ENCODE measurements at regions not wholly inside any gene's neighbourhood (a gene's known extent, or its start where the extent isn't known, plus 50 kb on each side); places are given as distances from the start of the nearest gene placed in this dataset.

GRCh38 chr9:4923580-4924544 lies 61.2 kb upstream of the JAK2 start:
- peak in 2 of 7 experiments; percentile 8 to 20 for TF ChIP-seq CTCF (IDR thresholded peaks at IDR 0.05)
- no peak for TF ChIP-seq EP300 (IDR thresholded peaks at IDR 0.05)
- peak in 1 of 2 donors; percentile 20 for DNase-seq
- Histone ChIP-seq H3K4me1 (peaks cover 0 to 6% (median 0%) of the 10 kb centered on the region in 4 donors), H3K27ac (no peak overlapping the region), H3K9me3 (peaks cover 0 to 11% (median 2%) of the 10 kb centered on the region in 4 donors), H3K4me3 (no peak overlapping the region), H3K36me3 (no peaks in the 10 kb centered on the region), H3K27me3 (no peaks in the 10 kb centered on the region)
- intact Hi-C loops (cut with DNase I; ENCODE audit: low total_unique reads), result loop anchor here (10.0 kb wide), 1 partner anchor 159 kb away; no protein-coding TSS in a partner anchor
- 47 to 60% (median 52%) methylated on average over 5 of the region's 5 CpGs for WGBS, 5 donors

GRCh38 chr9:4926239-4926638 lies 58.8 kb upstream of the JAK2 start:
- Histone ChIP-seq H3K4me3 (no peak overlapping the region), H3K27ac (no peak overlapping the region), H3K9me3 (no peaks in the 10 kb centered on the region), H3K4me1 (peaks cover 0 to 6% (median 0%) of the 10 kb centered on the region in 4 donors), H3K36me3 (no peaks in the 10 kb centered on the region), H3K27me3 (no peaks in the 10 kb centered on the region)
- TF ChIP-seq POLR2A (IDR thresholded peaks at IDR 0.05), result no peak
- TF ChIP-seq CTCF (IDR thresholded peaks at IDR 0.05), result no peak
- no peak for TF ChIP-seq POLR2AphosphoS5 (IDR thresholded peaks at IDR 0.05)
- TF ChIP-seq EP300 (IDR thresholded peaks at IDR 0.05), result no peak
- no peak for DNase-seq
- WGBS, 5 donors, result 86 to 91% (median 87%) methylated on average over 2 of the region's 2 CpGs
- intact Hi-C loops (cut with DNase I; ENCODE audit: low total_unique reads), result loop anchor here (10.0 kb wide), 1 partner anchor 161 kb away; no protein-coding TSS in a partner anchor

GRCh38 chr9:4927043-4927471 lies 58.0 kb upstream of the JAK2 start:
- 18 to 35% (median 26%) methylated on average over 4 of the region's 4 CpGs for WGBS, 5 donors
- no peak for DNase-seq
- H3K27me3 ChIP-seq, result no peaks in the 10 kb centered on the region

More at GRCh38 chr9:4927043-4927471, 58.0 kb upstream of the JAK2 start:
- intact Hi-C loops (cut with DNase I; ENCODE audit: low total_unique reads), result loop anchor here (10.0 kb wide), 1 partner anchor 162 kb away; no protein-coding TSS in a partner anchor
- peaks cover 0 to 6% (median 0%) of the 10 kb centered on the region in 4 donors for H3K4me1 ChIP-seq
- no peaks in the 10 kb centered on the region for H3K36me3 ChIP-seq
- H3K27ac ChIP-seq, result no peak overlapping the region
- TF ChIP-seq EP300 (IDR thresholded peaks at IDR 0.05) (no peak), POLR2AphosphoS5 (IDR thresholded peaks at IDR 0.05) (no peak), POLR2A (IDR thresholded peaks at IDR 0.05) (no peak), CTCF (IDR thresholded peaks at IDR 0.05) (no peak)
- no peaks in the 10 kb centered on the region for H3K9me3 ChIP-seq
- H3K4me3 ChIP-seq, result no peak overlapping the region

Data from stomach (tissue), 8 donors.